Suprapubic skin (tissue), 4 donors: ENCODE measurements at regions not wholly inside any gene's neighbourhood (a gene's known extent, or its start where the extent isn't known, plus 50 kb on each side); places are given as distances from the start of the nearest gene placed in this dataset.

Source experiments
- CTCF ChIP-seq, 2 donors: fragments of 200-600 bp in 1 of 2; fragments of 450-650 bp in 1 of 2; sonication (generic) in 1 of 2; IDR thresholded peaks; one replicate each; pipeline ENCODE4 v1.5.1; 2016 to 2019; ENCODE audit warnings: antibody characterized with exemption in 2 of 2, mild to moderate bottlenecking in 1 of 2, moderate library complexity in 1 of 2
- EP300 ChIP-seq: sonication (generic); formaldehyde crosslinking; IDR thresholded peaks from one replicate; pipeline ENCODE4 v1.6.1; 2017; ENCODE audit warnings: antibody characterized with exemption
- POLR2AphosphoS5 ChIP-seq, 3 donors: sonication (generic); formaldehyde crosslinking; IDR thresholded peaks; one replicate each; pipeline ENCODE4 v1.6.1; 2017; ENCODE audit warnings: antibody characterized with exemption in 3 of 3

- TF ChIP-seq CTCF (IDR thresholded peaks at IDR 0.05) = no peak
- TF ChIP-seq POLR2AphosphoS5 (IDR thresholded peaks at IDR 0.05) = no peak
- TF ChIP-seq EP300 = no peak
These were observed 191.0 kb upstream of the NBEA start for GRCh38 chr13:34751044-34751443.
